NB4 (cell line): ENCODE measurements at regions not wholly inside any gene's neighbourhood (a gene's known extent, or its start where the extent isn't known, plus 50 kb on each side); places are given as distances from the start of the nearest gene placed in this dataset.

ENCODE experiments used
- DNase-seq: peaks from one replicate; pipeline ENCODE4 v3.0.0; 2010; ENCODE audit warnings: low read depth
- H3K4me3 ChIP-seq: one replicate; pipeline ENCODE4 v1.5.1; 2011; ENCODE audit warnings: mild to moderate bottlenecking, low read depth, low read length, moderate library complexity
- CTCF ChIP-seq: IDR thresholded peaks from one replicate; pipeline ENCODE4 v1.5.1; 2012; ENCODE audit warnings: low read depth, low read length
- MAX ChIP-seq: IDR thresholded peaks from 2 replicates; pipeline ENCODE4 v1.6.1; 2011; ENCODE audit warnings: low read depth, low read length
- MYC ChIP-seq: IDR thresholded peaks from 2 replicates; pipeline ENCODE4 v1.6.1; 2011; ENCODE audit warnings: low read depth, low read length
- POLR2A ChIP-seq: IDR thresholded peaks from 2 replicates; pipeline ENCODE4 v1.6.1; 2011; ENCODE audit warnings: mild to moderate bottlenecking; ENCODE audit not compliant: insufficient read length; ENCODE audit errors: extremely low read depth

- no peak overlapping the region for H3K4me3 ChIP-seq
- TF ChIP-seq MAX (no peak), POLR2A (no peak), MYC (no peak), CTCF (no peak)
- DNase-seq = no peak
Observed at GRCh38 chr10:129163531-129163930, 303.5 kb upstream of the MGMT start.

GRCh38 chr10:129165076-129165720 lies 301.8 kb upstream of the MGMT start:
- H3K4me3 ChIP-seq = no peak overlapping the region
- TF ChIP-seq CTCF (no peak), MYC (no peak), POLR2A (no peak), MAX (no peak)
- DNase-seq = no peak

- no peak for DNase-seq
- no peak overlapping the region for H3K4me3 ChIP-seq
- TF ChIP-seq MYC (no peak), POLR2A (no peak), CTCF (no peak), MAX (no peak)
Observed at GRCh38 chr10:129165770-129166169, 301.3 kb upstream of the MGMT start.

GRCh38 chr10:129168660-129169059 lies 298.4 kb upstream of the MGMT start:
- DNase-seq = no peak
- H3K4me3 ChIP-seq = no peak overlapping the region
- TF ChIP-seq POLR2A (no peak), CTCF (no peak), MYC (no peak)

- no peak overlapping the region for H3K4me3 ChIP-seq
- TF ChIP-seq MYC = no peak
- TF ChIP-seq CTCF = no peak
- TF ChIP-seq MAX = no peak
- DNase-seq = no peak
Observed at GRCh38 chr10:129169115-129169514, 297.9 kb upstream of the MGMT start.

GRCh38 chr10:129170812-129171211 lies 296.2 kb upstream of the MGMT start:
- no peak overlapping the region for H3K4me3 ChIP-seq
- no peak for DNase-seq
- TF ChIP-seq POLR2A (no peak), CTCF (no peak), MYC (no peak)
